Activated CD8-positive, alpha-beta T cell treated with anti-CD3 and anti-CD28 coated beads for 36 hours (primary cell): ENCODE measurements at regions not wholly inside any gene's neighbourhood (a gene's known extent, or its start where the extent isn't known, plus 50 kb on each side); places are given as distances from the start of the nearest gene placed in this dataset.
"Not testable (repeated sequence)": the region's sequence is repeated elsewhere in the genome, so short reads cannot be mapped to it uniquely, and the experiment has no call there.

Source experiments
- ATAC-seq: fragments of 200-7000 bp; cut with Tn5 transposase; one replicate; pipeline ENCODE4 v1.10.0; 2021; ENCODE audit warnings: mild to moderate bottlenecking, moderate library complexity
- CTCF ChIA-PET: fragments of 350-600 bp; sonication (Branson Sonifier 250); formaldehyde crosslinking; loops from one replicate; lab custom pipeline; 2021; ENCODE audit warnings: antibody characterized with exemption; lab: Charles Lee
- POLR2A ChIA-PET: fragments of 350-600 bp; sonication (Branson Sonifier 250); formaldehyde crosslinking; loops from one replicate; lab custom pipeline; 2021; ENCODE audit warnings: antibody characterized with exemption; lab: Charles Lee
- DNase-seq: peaks from one replicate; pipeline ENCODE4 v3.0.0-alpha.2; 2020
- H3K27ac Mint-ChIP-seq: one replicate; pipeline ENCODE4 v1.8.0; 2021; ENCODE audit warnings: mild to moderate bottlenecking, mixed read lengths
- H3K27me3 Mint-ChIP-seq: one replicate; pipeline ENCODE4 v1.8.0; 2021; ENCODE audit warnings: mixed read lengths
- H3K36me3 Mint-ChIP-seq: one replicate; pipeline ENCODE4 v1.8.0; 2021; ENCODE audit warnings: low read depth, mixed read lengths
- H3K4me1 Mint-ChIP-seq: one replicate; pipeline ENCODE4 v1.8.0; 2021; ENCODE audit warnings: low read depth, mixed read lengths
- H3K4me3 Mint-ChIP-seq: one replicate; pipeline ENCODE4 v1.8.0; 2021; ENCODE audit warnings: mild to moderate bottlenecking, moderate library complexity, mixed read lengths
- H3K9me3 Mint-ChIP-seq: one replicate; pipeline ENCODE4 v1.8.0; 2021; ENCODE audit warnings: mixed read lengths
- CTCF ChIP-seq: fragments of 200-600 bp; IDR thresholded peaks from one replicate; pipeline ENCODE4 v1.8.0; 2022; ENCODE audit warnings: antibody characterized with exemption, mild to moderate bottlenecking
- intact Hi-C: fragments of 100-400 bp; cut with micrococcal nuclease; formaldehyde crosslinking; loops from one replicate; pipeline ENCODE4 v1.10.0; 2022

- H3K4me3 Mint-ChIP-seq = no peak overlapping the region
- H3K4me1 Mint-ChIP-seq = no peaks in the 10 kb centered on the region
- ChIA-PET POLR2A (no interaction called here), CTCF (no interaction called here)
- no peaks in the 10 kb centered on the region for H3K9me3 Mint-ChIP-seq
- intact Hi-C loops = no loop called here
- TF ChIP-seq CTCF = no peak
- H3K27me3 Mint-ChIP-seq = no peaks in the 10 kb centered on the region
- ATAC-seq (no peak), DNase-seq (no peak)
- H3K27ac Mint-ChIP-seq = no peak overlapping the region
- H3K36me3 Mint-ChIP-seq = no peaks in the 10 kb centered on the region
Observed at GRCh38 chr1:56095696-56096665, 483.4 kb downstream of the PLPP3 start.

- no peaks in the 10 kb centered on the region for H3K9me3 Mint-ChIP-seq
- ATAC-seq (no peak), DNase-seq (no peak)
- no peak overlapping the region for H3K4me3 Mint-ChIP-seq
- no peak for TF ChIP-seq CTCF
- no peak overlapping the region for H3K27ac Mint-ChIP-seq
- ChIA-PET CTCF (no interaction called here), POLR2A (no interaction called here)
- intact Hi-C loops = no loop called here
- no peaks in the 10 kb centered on the region for H3K27me3 Mint-ChIP-seq
- H3K4me1 Mint-ChIP-seq = no peaks in the 10 kb centered on the region
- H3K36me3 Mint-ChIP-seq = no peaks in the 10 kb centered on the region
Observed at GRCh38 chr1:56094168-56094567, 485.2 kb downstream of the PLPP3 start.

GRCh38 chr1:56092684-56093570, 486.4 kb downstream of the PLPP3 start:
- H3K27ac Mint-ChIP-seq = no peak overlapping the region
- TF ChIP-seq CTCF = no peak
- intact Hi-C loops = no loop called here
- ATAC-seq = no peak
- no peak overlapping the region for H3K4me3 Mint-ChIP-seq
- H3K4me1 Mint-ChIP-seq = no peaks in the 10 kb centered on the region
- DNase-seq = no peak
- peaks cover 2% of the 10 kb centered on the region for H3K9me3 Mint-ChIP-seq
- H3K36me3 Mint-ChIP-seq = no peaks in the 10 kb centered on the region
- ChIA-PET POLR2A (no interaction called here), CTCF (no interaction called here)
- no peaks in the 10 kb centered on the region for H3K27me3 Mint-ChIP-seq

GRCh38 chr1:56089826-56090225, 489.5 kb downstream of the PLPP3 start:
- ATAC-seq, H3K4me3 Mint-ChIP-seq, H3K27ac Mint-ChIP-seq, intact Hi-C loops, H3K4me1 Mint-ChIP-seq, H3K9me3 Mint-ChIP-seq, H3K27me3 Mint-ChIP-seq, POLR2A ChIA-PET, DNase-seq, H3K36me3 Mint-ChIP-seq, CTCF ChIA-PET: not testable (repeated sequence)

GRCh38 chr1:56084246-56084645, 495.1 kb downstream of the PLPP3 start:
- Mint-ChIP-seq H3K9me3 (peaks cover 6% of the 10 kb centered on the region), H3K27me3 (no peaks in the 10 kb centered on the region), H3K36me3 (no peaks in the 10 kb centered on the region), H3K4me1 (no peaks in the 10 kb centered on the region), H3K27ac (no peak overlapping the region), H3K4me3 (no peak overlapping the region)
- CTCF ChIA-PET = no interaction called here
- no peak for DNase-seq
- POLR2A ChIA-PET = no interaction called here
- intact Hi-C loops = no loop called here
- no peak for TF ChIP-seq CTCF
- no peak for ATAC-seq
